ENCODE measurements at regions not wholly inside any gene's neighbourhood (a gene's known extent, or its start where the extent isn't known, plus 50 kb on each side); places are given as distances from the start of the nearest gene placed in this dataset.
"Not testable (repeated sequence)": the region's sequence is repeated elsewhere in the genome, so short reads cannot be mapped to it uniquely, and the experiment has no call there.

- intact Hi-C loops (cut with DNase I): no loop called here
- DNase-seq (ENCODE audit: low spot score): no peak
These were observed 934.9 kb downstream of the KCNJ2 start for GRCh38 chr17:71104225-71104624.

- DNase-seq (ENCODE audit: low spot score); intact Hi-C loops (cut with DNase I): not testable (repeated sequence)
These were observed 936.7 kb downstream of the KCNJ2 start for GRCh38 chr17:71106056-71106455.

DNA sequence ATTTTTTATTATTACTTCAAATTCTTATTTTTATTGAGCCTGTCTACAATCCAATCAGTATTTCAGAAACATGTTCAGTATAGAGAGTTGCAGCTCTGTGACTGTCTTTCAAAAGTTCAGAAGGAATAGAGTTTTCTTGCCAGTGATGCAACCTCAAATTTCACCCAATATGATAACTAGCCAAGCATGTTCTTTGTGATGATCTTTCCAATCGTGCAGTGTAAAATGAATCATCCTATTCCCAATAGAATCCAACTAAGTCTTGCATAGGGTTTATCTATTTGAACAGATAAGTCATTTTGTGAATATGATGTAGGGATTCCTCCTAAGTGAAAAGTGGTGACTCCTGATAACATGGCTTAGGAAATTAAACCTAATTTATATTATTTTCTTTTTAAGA lies 937.8 kb downstream of the KCNJ2 start:
- no peak for DNase-seq (ENCODE audit: low spot score)
- intact Hi-C loops (cut with DNase I): no loop called here

DNA sequence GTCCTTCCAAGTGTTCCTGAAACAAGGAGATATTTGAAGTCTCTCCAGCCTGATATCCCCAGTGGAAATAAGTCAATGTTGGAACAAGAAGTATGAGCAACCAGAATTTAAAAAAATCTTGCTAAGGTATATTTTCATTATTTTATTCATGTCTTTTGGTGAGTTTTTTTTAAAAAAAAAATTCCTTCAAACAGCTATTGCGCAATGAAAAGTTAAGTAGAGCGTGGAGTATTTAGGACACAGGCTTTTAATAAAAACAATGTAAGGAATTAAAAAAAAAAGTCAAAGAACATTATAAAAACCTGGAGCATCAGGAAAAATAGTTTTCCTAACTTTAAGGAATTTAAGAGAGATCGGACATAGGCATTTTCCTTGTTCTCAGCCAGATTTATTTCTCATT lies 940.4 kb downstream of the KCNJ2 start:
- no peak for DNase-seq (ENCODE audit: low spot score)
- intact Hi-C loops (cut with DNase I): no loop called here

GRCh38 chr17:71110326-71110725 lies 941.0 kb downstream of the KCNJ2 start:
- no peak for DNase-seq (ENCODE audit: low spot score)
- intact Hi-C loops (cut with DNase I): no loop called here

GRCh38 chr17:71111460-71111859 lies 942.1 kb downstream of the KCNJ2 start:
- intact Hi-C loops (cut with DNase I): no loop called here
- DNase-seq (ENCODE audit: low spot score): no peak

- intact Hi-C loops (cut with DNase I): no loop called here
- no peak for DNase-seq (ENCODE audit: low spot score)
These were observed 942.6 kb downstream of the KCNJ2 start for GRCh38 chr17:71111934-71112333.

- no peak for DNase-seq (ENCODE audit: low spot score)
- intact Hi-C loops (cut with DNase I): no loop called here
These were observed 944.0 kb downstream of the KCNJ2 start for GRCh38 chr17:71113347-71113746.

- no peak for DNase-seq (ENCODE audit: low spot score)
- intact Hi-C loops (cut with DNase I): no loop called here
These were observed 945.8 kb downstream of the KCNJ2 start for GRCh38 chr17:71114911-71115668.

GRCh38 chr17:71115669-71115972 lies 946.3 kb downstream of the KCNJ2 start:
- no peak for DNase-seq (ENCODE audit: low spot score)
- intact Hi-C loops (cut with DNase I): no loop called here

DNA sequence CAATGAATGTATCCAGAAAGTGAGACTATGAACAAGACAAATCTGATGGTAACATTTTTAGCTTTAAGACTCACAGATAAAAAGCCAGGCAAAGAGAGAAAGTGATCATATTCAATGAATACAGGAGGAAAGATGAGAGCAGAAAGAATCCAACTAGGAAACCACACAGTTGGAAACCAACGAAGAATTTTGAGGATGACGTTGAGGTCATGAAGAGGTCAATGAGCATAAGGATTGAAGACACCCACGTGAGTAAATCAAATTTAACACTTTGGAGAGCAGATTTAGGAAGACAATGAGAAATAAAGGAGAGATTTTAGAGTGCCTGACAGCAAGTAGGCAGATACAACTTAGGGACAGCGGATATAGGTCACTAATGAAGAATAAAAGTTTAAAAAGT lies 948.1 kb downstream of the KCNJ2 start:
- DNase-seq (ENCODE audit: low spot score): no peak
- intact Hi-C loops (cut with DNase I): no loop called here

DNA sequence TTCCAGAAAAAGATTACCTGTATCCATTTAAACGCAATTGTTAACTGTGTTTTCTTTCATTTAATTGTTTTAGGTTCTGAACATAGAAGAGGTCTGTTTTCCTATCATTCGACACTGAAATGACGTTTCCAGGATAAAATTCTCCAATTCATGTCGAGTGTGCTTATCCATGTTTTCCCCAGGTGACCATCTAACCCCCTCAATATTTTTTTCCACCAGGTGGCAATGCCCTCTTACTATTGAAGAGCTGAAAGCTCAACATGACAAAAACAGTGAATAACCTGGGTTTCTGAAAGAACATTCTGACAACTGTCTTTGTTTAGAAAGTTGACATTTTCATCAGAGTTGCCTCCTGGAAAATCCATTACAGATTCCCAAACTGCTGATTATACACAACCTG lies 948.7 kb downstream of the KCNJ2 start:
- intact Hi-C loops (cut with DNase I): no loop called here
- DNase-seq (ENCODE audit: low spot score): no peak

- intact Hi-C loops (cut with DNase I): loop anchor here in 1 of 2 donors (10.0 kb wide), 1 partner anchor 1407 kb away; no protein-coding TSS in a partner anchor
- DNase-seq (ENCODE audit: low spot score): no peak
These were observed 958.1 kb downstream of the KCNJ2 start for GRCh38 chr17:71127416-71127815.

DNA sequence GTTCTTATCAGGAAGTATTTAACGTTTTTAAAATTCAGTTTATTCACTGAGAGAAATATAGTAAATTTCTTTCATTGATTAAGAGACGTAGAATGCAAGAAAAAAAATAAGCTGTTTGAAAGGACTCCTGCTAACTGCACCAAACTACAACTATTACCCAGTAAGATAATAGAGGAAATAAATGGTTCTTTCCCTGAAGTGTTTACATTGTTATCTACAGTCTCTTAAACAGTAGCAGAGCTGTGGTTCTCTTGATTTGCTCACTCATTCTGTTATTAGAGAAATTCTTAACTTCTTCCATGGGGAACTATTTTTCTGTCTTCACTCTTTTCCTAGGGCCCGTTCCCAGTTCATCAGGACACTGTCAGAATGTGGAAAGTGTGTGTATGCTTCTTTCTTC lies 973.0 kb downstream of the KCNJ2 start:
- intact Hi-C loops (cut with DNase I): no loop called here
- DNase-seq (ENCODE audit: low spot score): no peak

DNA sequence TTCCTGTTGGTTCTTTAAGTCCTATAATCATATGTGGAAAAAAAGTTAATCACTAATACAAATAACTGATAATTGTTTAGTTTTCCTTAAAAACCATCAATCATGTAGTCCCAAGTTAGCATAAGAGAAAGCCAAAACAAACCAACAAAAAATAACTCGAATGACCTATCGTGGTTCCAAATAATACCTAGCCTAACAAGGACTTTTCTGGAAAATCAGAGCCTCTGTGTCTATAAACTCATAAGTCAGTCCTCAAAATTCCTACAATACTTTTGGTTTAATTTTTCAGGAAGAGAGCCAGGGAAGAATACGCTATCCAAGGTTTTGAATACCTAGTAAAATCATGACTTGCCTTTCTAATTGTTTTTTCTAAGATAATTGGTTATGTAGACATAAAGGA lies 975.3 kb upstream of the SOX9 start:
- intact Hi-C loops (cut with DNase I): no loop called here
- DNase-seq (ENCODE audit: low spot score): no peak

DNA sequence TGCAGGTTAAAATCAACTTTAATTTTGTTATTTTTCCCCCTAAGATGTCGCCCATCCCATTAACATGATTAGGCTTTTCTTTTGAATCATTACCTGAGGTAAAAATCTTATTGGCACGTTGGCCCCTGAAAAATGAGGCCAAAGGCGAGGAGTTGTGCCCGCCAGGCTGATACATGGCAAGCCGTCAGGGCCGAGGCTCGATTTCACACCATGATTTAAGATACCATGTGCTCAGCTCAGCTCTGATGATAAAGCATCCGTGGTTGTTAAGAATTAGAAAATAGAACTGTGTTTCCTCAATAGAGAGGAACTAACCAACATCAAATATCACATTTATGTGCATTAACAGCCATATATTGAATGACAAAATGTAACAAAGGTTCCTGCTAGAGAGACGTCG lies 972.9 kb upstream of the SOX9 start:
- DNase-seq (ENCODE audit: low spot score): no peak
- intact Hi-C loops (cut with DNase I): no loop called here

GRCh38 chr17:71149607-71150006 lies 971.2 kb upstream of the SOX9 start:
- DNase-seq (ENCODE audit: low spot score): no peak
- intact Hi-C loops (cut with DNase I): no loop called here

DNA sequence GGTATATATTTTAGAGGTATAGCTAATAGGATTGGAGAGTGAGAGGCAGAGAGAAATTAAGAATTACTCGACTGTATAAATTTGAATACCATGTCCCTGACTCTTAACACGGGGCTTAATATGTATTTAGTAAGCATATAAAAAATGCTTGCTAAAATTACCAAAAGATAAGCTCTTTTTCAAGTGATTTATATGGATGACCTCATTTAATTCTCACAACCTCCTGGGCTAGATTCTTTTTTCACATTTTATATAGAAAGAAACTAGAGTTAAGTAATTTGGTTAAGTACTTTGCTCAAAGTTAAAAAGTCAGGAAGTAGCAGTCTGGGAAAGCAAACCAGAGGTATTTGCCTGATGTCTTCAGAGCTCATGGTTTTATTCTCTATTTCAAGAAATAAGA lies 963.5 kb upstream of the SOX9 start:
- intact Hi-C loops (cut with DNase I): no loop called here

GRCh38 chr17:71158437-71158836 lies 962.4 kb upstream of the SOX9 start:
- no peak for DNase-seq (ENCODE audit: low spot score)
- intact Hi-C loops (cut with DNase I): no loop called here

More for the DNA sequence above, 963.5 kb upstream of the SOX9 start:
- no peak for DNase-seq (ENCODE audit: low spot score)

DNA sequence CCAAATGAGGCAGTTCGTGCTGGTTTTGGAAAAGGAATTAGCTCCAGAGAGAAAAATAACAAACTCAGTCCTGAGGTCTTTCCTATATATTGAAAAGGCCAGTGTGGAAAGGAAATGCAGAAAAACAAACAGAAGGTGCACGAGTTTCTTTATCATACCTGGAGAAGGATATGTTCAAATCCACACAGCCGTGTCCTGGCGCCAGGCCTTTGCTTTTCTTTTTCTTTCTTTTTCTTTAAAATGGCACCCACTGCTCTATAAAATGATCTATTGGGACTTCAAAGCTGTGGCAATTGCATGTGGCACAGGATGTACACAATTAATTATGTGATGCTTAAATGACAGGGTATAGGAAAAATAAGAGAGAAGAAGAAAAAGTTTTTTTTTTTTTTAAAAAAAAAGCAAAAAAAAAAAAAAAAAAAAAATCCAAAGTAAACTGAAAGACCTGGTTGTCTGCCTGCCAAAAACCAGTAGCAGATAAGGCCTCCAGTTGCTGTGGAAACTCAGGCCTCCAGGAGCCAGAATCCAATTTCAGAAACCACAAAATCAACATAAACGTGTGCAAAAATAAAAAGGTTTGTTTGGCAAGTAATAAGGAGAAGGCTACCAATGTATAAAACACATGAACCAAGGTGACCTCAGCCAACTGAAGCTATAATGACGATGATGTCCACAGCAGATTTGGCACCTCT lies 957.6 kb upstream of the SOX9 start:
- no peak for DNase-seq (ENCODE audit: low spot score)
- intact Hi-C loops (cut with DNase I): no loop called here

DNA sequence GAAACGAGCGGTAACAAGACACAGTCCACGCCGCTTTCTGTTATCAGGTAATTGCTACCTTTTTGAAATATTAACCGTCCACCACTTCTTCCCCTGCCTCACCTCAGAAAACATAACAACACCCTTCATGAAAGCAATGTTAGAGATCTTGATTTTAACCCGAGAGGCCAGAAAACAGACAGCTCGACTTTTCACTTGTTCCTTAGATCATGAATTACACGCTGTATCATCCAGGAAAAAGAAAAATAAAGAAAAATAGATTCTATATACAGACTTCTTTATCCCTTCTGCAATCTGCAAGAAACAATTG lies 957.1 kb upstream of the SOX9 start:
- DNase-seq (ENCODE audit: low spot score): no peak

More for the DNA sequence above, 957.1 kb upstream of the SOX9 start:
- intact Hi-C loops (cut with DNase I): no loop called here

Measured in posterior vena cava (tissue), 2 donors.